ENCODE measurements at regions not wholly inside any gene's neighbourhood (a gene's known extent, or its start where the extent isn't known, plus 50 kb on each side); places are given as distances from the start of the nearest gene placed in this dataset.

- Mint-ChIP-seq H3K36me3 (ENCODE audit: insufficient read depth in 1 of 3, low read depth in 3 of 3) (peaks cover 37 to 51% (median 47%) of the 10 kb centered on the region in 3 experiments), H3K4me3 (0 out of 5 replicates have a peak overlapping the region, but pooled peaks of 1 of the 2 experiments have one; percentile 24), H3K27me3 (ENCODE audit: low read depth) (peaks cover 9% of the 10 kb centered on the region), H3K27ac (peak overlapping the region in 2 of 3 experiments; percentile 35 to 95; a peak in 6 of 7 replicates), H3K4me1 (peaks cover 56 to 57% of the 10 kb centered on the region in 2 experiments), H3K9me3 (peaks cover 46 to 52% of the 10 kb centered on the region in 2 experiments)
- no peak overlapping the region for H3K9ac ChIP-seq (ENCODE audit: extremely low read depth, insufficient read length, low read length)
- no peaks in the 10 kb centered on the region for H3K79me2 ChIP-seq (ENCODE audit: insufficient read depth, low read length)
- H2AFZ ChIP-seq (ENCODE audit: low read length), result no peak overlapping the region
- H3K79me1 ChIP-seq (ENCODE audit: insufficient read depth, low read depth, low read length, poor library complexity, severe bottlenecking), result no peaks in the 10 kb centered on the region
- H3K18ac ChIP-seq (ENCODE audit: insufficient read length, low read depth, low read length), result no peak overlapping the region
- no peak overlapping the region for H2BK12ac ChIP-seq (ENCODE audit: insufficient read length, low read depth, low read length)
- no peak overlapping the region for H3K56ac ChIP-seq (ENCODE audit: insufficient read length, low read depth, low read length)
- no peak overlapping the region for H2BK120ac ChIP-seq (ENCODE audit: low read depth, low read length, poor library complexity, severe bottlenecking)
- no peaks in the 10 kb centered on the region for H3K27me3 ChIP-seq (ENCODE audit: insufficient read depth, low read length)
- no peak for TF ChIP-seq CTCF (conservative IDR thresholded peaks at IDR 0.05)
- H3K4ac ChIP-seq (ENCODE audit: low read depth, low read length), result no peak overlapping the region
- H3K4me1 ChIP-seq (ENCODE audit: insufficient read depth, low read length), result peaks cover 8% of the 10 kb centered on the region; the same call in 1 of the 2 replicates
- H4K5ac ChIP-seq (ENCODE audit: insufficient read length, low read depth, low read length), result no peak overlapping the region
- no peak overlapping the region for H2BK15ac ChIP-seq (ENCODE audit: low read depth, low read length)
- H3K4me2 ChIP-seq (ENCODE audit: insufficient read depth, insufficient read length, low read length), result no peak overlapping the region
- peak; percentile 29 for DNase-seq
- no CpG with 5 or more reads among the region's 12 CpGs for WGBS (ENCODE audit: extremely low coverage, insufficient read length, low lambda C conversion rate)
- no peak overlapping the region for H2AK5ac ChIP-seq (ENCODE audit: insufficient read length, low read length)
- peak overlapping the region; percentile 16; the same call in 1 of the 2 replicates for H3K14ac ChIP-seq (ENCODE audit: insufficient read depth, low read length)
- H2BK20ac ChIP-seq (ENCODE audit: low read depth, low read length, poor library complexity, severe bottlenecking), result no peak overlapping the region
- H4K8ac ChIP-seq (replicated peaks; ENCODE audit: insufficient read length, low read depth, low read length), result no peak overlapping the region
- peaks cover 10% of the 10 kb centered on the region for H3K9me3 ChIP-seq (ENCODE audit: control insufficient read depth, low read depth, low read length)
- peak overlapping the region; percentile 90 for H3K27ac ChIP-seq (ENCODE audit: insufficient read length, low read depth, low read length)
- H3K23ac ChIP-seq (ENCODE audit: insufficient read length, low read depth, low read length), result no peak overlapping the region
- no peak overlapping the region for H3T11ph ChIP-seq (ENCODE audit: low read length)
- H3K23me2 ChIP-seq (ENCODE audit: insufficient read length, low read depth, low read length, poor library complexity, severe bottlenecking), result no peaks in the 10 kb centered on the region
- no peaks in the 10 kb centered on the region for H4K20me1 ChIP-seq (ENCODE audit: control insufficient read depth, insufficient read depth, insufficient read length)
- peak overlapping the region; percentile 65 for H2BK5ac ChIP-seq (ENCODE audit: insufficient read length, low read length)
- H4K91ac ChIP-seq (ENCODE audit: insufficient read length, low read depth, low read length), result no peak overlapping the region
Measured at GRCh38 chr5:173670791-173671120, 54.3 kb upstream of the BOD1 start.

Data from H9 (cell line).